ENCODE measurements at regions not wholly inside any gene's neighbourhood (a gene's known extent, or its start where the extent isn't known, plus 50 kb on each side); places are given as distances from the start of the nearest gene placed in this dataset.
A peak's percentile ranks its signal among the peaks of the same experiment; 100 is the strongest.
"Not testable (repeated sequence)": the region's sequence is repeated elsewhere in the genome, so short reads cannot be mapped to it uniquely, and the experiment has no call there.

- no peak overlapping the region for H3K27ac ChIP-seq
- FAIRE-seq = no peak
- H3K4me3 ChIP-seq = no peak overlapping the region
- H3K4me1 ChIP-seq = peaks cover 0 to 9% (median 7%) of the 10 kb centered on the region in 3 donors
- intact Hi-C loops (cut with DNase I) = no loop called here
- TF ChIP-seq CTCF (IDR thresholded peaks at IDR 0.05) = no peak
- ATAC-seq = peak; percentile 43 to 94 (median 60)
- peak in 2 of 6 donors; percentile 30 to 45 for DNase-seq
- WGBS, 2 donors = 16 to 18% methylated on average over 4 of the region's 4 CpGs
- no peaks in the 10 kb centered on the region for H3K36me3 ChIP-seq
- no peaks in the 10 kb centered on the region for H3K27me3 ChIP-seq
- H3K9me3 ChIP-seq = no peaks in the 10 kb centered on the region
Observed at GRCh38 chr12:30525171-30525570, 170.5 kb downstream of the IPO8 start.

GRCh38 chr12:30520285-30520684 is 175.4 kb downstream of the IPO8 start:
- Histone ChIP-seq H3K4me1 (peaks cover 11 to 31% (median 12%) of the 10 kb centered on the region in 3 donors), H3K27ac (peak overlapping the region in 1 of 4 donors; percentile 89)
- WGBS, 2 donors = 43 to 44% methylated on average over 2 to 3 of the region's 4 CpGs
- H3K36me3 ChIP-seq; H3K4me3 ChIP-seq; DNase-seq; ATAC-seq; FAIRE-seq; H3K27me3 ChIP-seq; intact Hi-C loops (cut with DNase I); H3K9me3 ChIP-seq: not testable (repeated sequence)

- TF ChIP-seq CTCF (IDR thresholded peaks at IDR 0.05) = no peak
- Histone ChIP-seq H3K4me1 (peaks cover 11 to 30% (median 12%) of the 10 kb centered on the region in 3 donors), H3K4me3 (no peak overlapping the region), H3K27me3 (no peaks in the 10 kb centered on the region), H3K36me3 (no peaks in the 10 kb centered on the region), H3K27ac (peak overlapping the region; percentile 73 to 91 (median 82)), H3K9me3 (no peaks in the 10 kb centered on the region)
- DNase-seq (peak; percentile 57 to 81 (median 74)), FAIRE-seq (no peak), ATAC-seq (peak; percentile 66 to 77 (median 70))
- intact Hi-C loops (cut with DNase I) = no loop called here
- WGBS, 2 donors = 36 to 44% methylated on average over 6 of the region's 6 CpGs
Observed at GRCh38 chr12:30519535-30519934, 176.1 kb downstream of the IPO8 start.

- no peak for TF ChIP-seq CTCF (IDR thresholded peaks at IDR 0.05)
- Histone ChIP-seq H3K4me3 (peak overlapping the region in 1 of 4 donors; percentile 14), H3K4me1 (peaks cover 11 to 25% (median 12%) of the 10 kb centered on the region in 3 donors), H3K9me3 (no peaks in the 10 kb centered on the region), H3K36me3 (no peaks in the 10 kb centered on the region), H3K27ac (peak overlapping the region; percentile 73 to 91 (median 82)), H3K27me3 (no peaks in the 10 kb centered on the region)
- 39 to 44% methylated on average over 1 of the region's 1 CpG for WGBS, 2 donors
- FAIRE-seq = no peak
- peak in 1 of 6 donors; percentile 19 for DNase-seq
- ATAC-seq = peak; percentile 72 to 82 (median 76)
- intact Hi-C loops (cut with DNase I) = no loop called here
Observed at GRCh38 chr12:30517320-30517719, 178.3 kb downstream of the IPO8 start.

- intact Hi-C loops (cut with DNase I) = no loop called here
- DNase-seq (no peak), ATAC-seq (no peak), FAIRE-seq (no peak)
- no peaks in the 10 kb centered on the region for H3K36me3 ChIP-seq
- H3K27ac ChIP-seq = no peak overlapping the region
- H3K9me3 ChIP-seq = no peaks in the 10 kb centered on the region
- WGBS, 2 donors = 56 to 59% methylated on average over 2 of the region's 2 CpGs
- H3K4me3 ChIP-seq = no peak overlapping the region
- H3K4me1 ChIP-seq = peaks cover 11 to 25% (median 12%) of the 10 kb centered on the region in 3 donors
- TF ChIP-seq CTCF (IDR thresholded peaks at IDR 0.05) = no peak
- H3K27me3 ChIP-seq = no peaks in the 10 kb centered on the region
Observed at GRCh38 chr12:30515351-30515750, 180.3 kb downstream of the IPO8 start.
